ENCODE measurements at regions not wholly inside any gene's neighbourhood (a gene's known extent, or its start where the extent isn't known, plus 50 kb on each side); places are given as distances from the start of the nearest gene placed in this dataset.

DNA sequence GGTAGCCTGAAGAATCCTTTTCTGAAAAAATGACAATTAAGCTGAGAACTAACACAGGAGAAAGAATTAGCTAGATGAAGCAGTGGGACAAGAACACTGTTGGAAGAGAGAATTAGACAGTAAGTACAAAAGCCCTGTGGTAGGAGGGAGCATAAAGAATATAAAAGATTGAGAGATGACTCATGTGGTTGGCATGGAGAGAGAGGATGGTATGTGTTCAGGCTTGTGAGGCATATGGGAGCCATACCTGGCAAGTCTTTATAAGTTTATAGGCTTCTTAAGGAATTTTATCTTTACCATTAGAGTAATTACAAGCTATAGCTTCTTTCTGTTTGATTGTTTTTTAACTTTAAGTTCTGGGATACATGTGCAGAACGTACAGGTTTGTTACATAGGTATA lies 325.0 kb downstream of the ARL6IP6 start:
- DNase-seq (ENCODE audit: insufficient read length, low spot score) (no peak), FAIRE-seq (no peak)

GRCh38 chr2:153028626-153029025 lies 310.2 kb downstream of the ARL6IP6 start:
- FAIRE-seq (no peak), DNase-seq (ENCODE audit: insufficient read length, low spot score) (no peak)

DNA sequence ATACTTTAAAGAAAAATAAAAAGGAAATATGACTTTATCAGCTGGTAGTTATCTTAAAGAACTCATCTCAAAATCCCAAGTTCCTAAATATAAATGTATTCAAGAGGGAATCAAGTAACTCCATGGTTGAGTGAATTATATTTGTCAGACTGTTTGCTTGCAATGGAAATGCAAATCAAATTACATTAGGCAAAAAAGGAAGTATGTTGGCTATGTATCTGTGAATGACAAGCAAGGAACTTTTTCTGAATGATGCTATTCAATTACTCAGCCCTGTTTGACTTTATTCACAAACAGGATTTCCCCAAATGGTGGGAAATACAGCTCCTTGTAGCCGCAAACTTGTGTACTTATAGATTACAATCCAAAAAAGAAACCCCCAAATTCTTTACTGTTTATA lies 309.1 kb downstream of the ARL6IP6 start:
- DNase-seq (ENCODE audit: insufficient read length, low spot score) (no peak), FAIRE-seq (no peak)

GRCh38 chr2:153020201-153020600 lies 301.8 kb downstream of the ARL6IP6 start:
- FAIRE-seq, result no peak

DNA sequence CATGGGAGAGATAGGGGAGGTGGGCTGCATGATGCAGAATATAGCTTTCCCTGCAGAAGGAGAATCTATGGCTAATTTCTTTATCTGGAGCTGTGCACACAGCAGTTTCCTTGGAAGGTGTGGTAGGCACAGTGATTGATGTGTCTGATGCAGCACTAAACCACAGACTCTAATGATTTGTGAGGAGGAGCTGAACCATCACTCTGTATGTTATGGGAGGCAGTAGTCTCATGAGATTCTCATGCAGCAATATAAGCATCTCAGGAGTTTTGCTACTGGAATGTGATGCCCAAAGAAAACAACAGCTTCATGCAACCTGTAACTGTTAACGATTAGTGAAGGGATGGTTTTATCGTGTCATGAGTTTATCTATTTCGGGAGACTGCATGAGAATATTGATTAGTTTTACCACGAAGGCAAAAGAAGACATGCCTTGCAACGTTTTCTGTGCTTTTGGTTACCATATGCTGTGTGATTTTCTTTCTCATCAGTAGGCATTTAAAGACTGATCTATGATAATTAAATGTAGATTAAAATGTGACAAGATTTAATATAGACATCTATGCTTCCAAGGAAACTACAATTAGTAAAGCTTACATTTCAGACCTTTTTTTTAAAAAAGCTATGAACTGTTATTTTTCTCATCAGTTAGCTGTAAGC lies 286.8 kb downstream of the ARL6IP6 start:
- no peak for FAIRE-seq
- DNase-seq (ENCODE audit: insufficient read length, low spot score), result no peak

More at GRCh38 chr2:153020201-153020600, 301.8 kb downstream of the ARL6IP6 start:
- DNase-seq (ENCODE audit: insufficient read length, low spot score), result no peak

GRCh38 chr2:153004627-153005026 lies 286.2 kb downstream of the ARL6IP6 start:
- FAIRE-seq (no peak), DNase-seq (ENCODE audit: insufficient read length, low spot score) (no peak)

DNA sequence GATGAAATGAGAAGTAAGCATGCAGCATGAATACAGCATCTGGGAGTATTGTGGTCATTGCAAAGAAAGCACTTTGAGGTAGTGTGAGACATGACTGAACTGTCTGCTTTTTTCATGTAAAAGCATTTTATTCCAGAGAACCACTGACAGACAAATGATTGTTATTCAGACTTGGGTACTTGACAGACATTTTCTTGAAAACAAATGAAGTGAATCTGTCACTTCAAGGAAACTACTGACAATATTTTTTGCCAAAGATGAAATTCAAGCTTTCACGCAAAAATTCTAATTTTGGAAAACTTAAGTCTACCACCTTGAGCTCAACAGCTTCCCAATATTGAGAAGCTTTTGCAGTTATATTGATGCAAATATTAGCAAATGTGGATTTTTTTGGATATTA lies 255.7 kb downstream of the ARL6IP6 start:
- no peak for FAIRE-seq

DNA sequence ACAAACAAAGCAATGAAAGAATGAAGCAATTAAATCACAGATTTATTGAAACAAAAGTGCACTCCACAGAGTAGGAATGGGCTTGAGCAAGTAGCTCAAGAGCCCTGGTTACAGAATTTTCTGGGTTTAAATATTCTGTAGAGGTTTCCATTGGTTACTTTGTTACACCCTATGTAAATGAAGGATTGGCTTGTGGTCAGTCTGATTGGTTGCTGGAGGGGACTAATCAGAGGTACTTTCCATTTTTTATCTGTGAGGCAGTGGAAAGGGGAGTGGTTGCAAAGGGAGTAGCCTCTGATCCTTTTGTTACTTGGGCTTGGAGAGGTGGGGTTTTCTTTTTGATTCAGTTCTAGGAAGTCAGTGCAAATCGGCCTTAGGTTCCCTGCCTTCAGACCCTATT lies 253.3 kb downstream of the ARL6IP6 start:
- DNase-seq (ENCODE audit: insufficient read length, low spot score), result no peak
- no peak for FAIRE-seq

More for the DNA sequence above, 255.7 kb downstream of the ARL6IP6 start:
- no peak for DNase-seq (ENCODE audit: insufficient read length, low spot score)

- FAIRE-seq (no peak), DNase-seq (ENCODE audit: insufficient read length, low spot score) (no peak)
Observed at GRCh38 chr2:152962446-152962845, 244.0 kb downstream of the ARL6IP6 start.

DNA sequence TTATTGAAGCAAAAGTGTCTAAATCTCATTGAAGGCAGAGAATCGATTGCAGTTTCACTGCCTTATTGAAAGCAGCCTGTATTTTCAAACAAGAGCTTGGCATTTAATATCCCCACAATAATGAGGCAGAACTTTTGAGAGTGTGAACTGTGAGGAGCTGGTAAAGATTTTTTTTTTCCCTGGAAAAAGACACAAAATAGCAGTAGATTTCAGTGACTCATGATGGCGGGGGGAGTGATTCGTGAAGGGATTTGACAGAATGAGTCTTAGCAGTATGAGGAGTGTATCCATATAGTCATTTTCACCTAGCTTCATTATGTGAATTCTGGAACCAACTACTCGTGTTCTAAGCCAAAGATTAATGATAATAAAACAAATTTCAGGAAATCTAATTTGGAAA lies 242.9 kb downstream of the ARL6IP6 start:
- FAIRE-seq, result no peak
- DNase-seq (ENCODE audit: insufficient read length, low spot score), result no peak

DNA sequence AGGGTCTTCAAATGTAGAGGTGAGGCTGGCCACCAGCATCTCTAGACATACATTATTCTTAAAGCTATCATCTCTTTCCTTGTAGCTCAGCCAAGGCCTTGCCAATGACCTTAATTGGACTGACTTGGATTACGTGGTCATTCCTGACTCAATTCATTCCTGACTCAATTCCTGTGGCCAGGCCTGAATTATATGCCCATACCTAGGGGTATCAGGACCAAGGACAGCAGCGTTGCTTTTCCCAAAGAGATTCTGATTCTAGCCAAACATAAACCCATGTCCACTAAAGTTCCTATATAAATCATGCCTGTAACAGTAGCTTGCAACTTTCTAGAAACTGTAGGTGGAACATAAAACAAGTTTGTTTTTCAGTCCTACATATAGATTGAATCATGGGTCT lies 231.7 kb downstream of the ARL6IP6 start:
- FAIRE-seq (no peak), DNase-seq (ENCODE audit: insufficient read length, low spot score) (no peak)

GRCh38 chr2:152944099-152944498 lies 225.7 kb downstream of the ARL6IP6 start:
- DNase-seq (ENCODE audit: insufficient read length, low spot score), result no peak
- no peak for FAIRE-seq

DNA sequence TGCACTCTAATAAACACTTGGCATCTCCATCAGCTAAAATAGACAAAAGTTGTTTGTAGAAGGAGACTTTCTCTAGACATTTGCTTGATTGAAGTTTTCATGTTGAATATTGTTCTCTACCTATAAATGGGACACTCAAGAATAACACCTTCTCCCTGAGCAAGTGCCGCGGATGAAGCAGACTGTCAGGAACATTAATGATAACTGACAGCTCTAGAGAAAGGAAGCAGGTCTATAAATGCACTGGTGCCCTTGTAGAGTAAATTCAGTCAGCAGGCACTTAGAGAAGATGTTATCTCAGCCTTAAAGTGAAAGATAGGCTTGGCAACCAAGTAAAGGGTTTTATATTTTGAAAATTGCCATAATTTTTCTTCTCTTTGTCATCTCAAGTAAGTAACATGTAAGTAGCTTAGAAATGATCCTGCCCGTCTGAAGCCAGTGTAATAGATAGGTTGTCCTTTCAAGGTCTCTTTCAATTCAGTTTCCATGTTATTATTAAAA lies 224.6 kb downstream of the ARL6IP6 start:
- DNase-seq (ENCODE audit: insufficient read length, low spot score) (no peak), FAIRE-seq (no peak)

GRCh38 chr2:152930501-152930900 lies 212.1 kb downstream of the ARL6IP6 start:
- FAIRE-seq (no peak), DNase-seq (ENCODE audit: insufficient read length, low spot score) (no peak)

DNA sequence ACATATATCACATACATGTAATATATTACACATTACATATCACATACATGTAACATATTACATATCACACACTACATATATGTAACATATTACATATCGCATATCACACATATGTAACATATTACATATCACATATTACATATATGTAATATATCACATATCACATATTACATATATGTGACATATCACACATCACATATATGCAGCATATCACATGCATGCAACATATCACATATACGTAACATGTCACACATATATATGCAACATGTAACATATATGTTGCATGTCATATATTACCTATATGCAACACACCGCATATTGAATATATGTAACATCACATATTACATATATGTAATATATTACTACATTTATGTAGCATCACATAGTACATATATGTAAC lies 211.2 kb downstream of the ARL6IP6 start:
- FAIRE-seq (no peak), DNase-seq (ENCODE audit: insufficient read length, low spot score) (no peak)

GRCh38 chr2:152925547-152926448 lies 207.4 kb downstream of the ARL6IP6 start:
- FAIRE-seq (peak; percentile 62), DNase-seq (ENCODE audit: insufficient read length, low spot score) (peak; percentile 24)

DNA sequence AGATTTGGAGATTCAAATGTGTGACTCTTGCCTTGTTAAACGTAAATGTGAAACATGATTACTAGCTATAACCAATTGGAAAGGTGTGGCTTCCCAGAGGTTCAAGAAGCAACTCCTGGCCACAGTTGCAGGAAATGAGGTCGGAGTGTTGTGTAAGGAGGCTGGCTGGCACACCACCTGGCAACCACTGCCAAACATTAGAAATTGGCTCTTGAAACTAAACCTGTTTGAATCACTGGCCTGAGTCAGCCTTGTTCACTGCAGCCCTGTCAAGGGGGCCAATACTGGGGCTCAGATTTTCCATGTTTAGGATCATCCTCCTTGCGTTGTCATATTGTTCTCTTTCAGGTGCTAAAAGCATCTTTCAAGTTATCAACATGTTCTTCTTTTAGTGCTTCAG lies 206.3 kb downstream of the ARL6IP6 start:
- FAIRE-seq, result no peak
- DNase-seq (ENCODE audit: insufficient read length, low spot score), result no peak

GRCh38 chr2:152924219-152924618 lies 205.8 kb downstream of the ARL6IP6 start:
- FAIRE-seq (no peak), DNase-seq (ENCODE audit: insufficient read length, low spot score) (no peak)

GRCh38 chr2:152920846-152921245 lies 202.4 kb downstream of the ARL6IP6 start:
- DNase-seq (ENCODE audit: insufficient read length, low spot score) (no peak), FAIRE-seq (no peak)

DNA sequence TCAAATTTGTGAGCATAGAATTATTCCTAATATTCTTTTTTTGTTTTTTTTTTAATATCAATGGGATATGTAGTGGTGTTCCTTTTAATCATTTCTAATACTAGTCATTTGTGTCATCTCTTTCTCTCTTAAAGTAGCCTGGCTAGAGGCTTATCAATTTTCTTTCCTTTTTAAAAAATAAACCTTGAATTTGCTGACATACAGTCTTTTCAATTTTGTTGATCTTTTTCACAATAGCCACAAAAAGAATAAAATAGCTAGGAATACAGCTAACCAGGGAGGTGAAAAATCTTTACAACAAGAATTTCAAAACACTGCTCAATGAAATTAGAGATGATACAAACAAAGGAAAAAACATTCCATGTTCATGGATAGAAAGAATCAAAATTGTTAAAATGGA lies 192.6 kb downstream of the ARL6IP6 start:
- no peak for FAIRE-seq
- DNase-seq (ENCODE audit: insufficient read length, low spot score), result no peak

- DNase-seq (ENCODE audit: insufficient read length, low spot score) (no peak), FAIRE-seq (no peak)
Observed at GRCh38 chr2:152907046-152907445, 188.6 kb downstream of the ARL6IP6 start.

DNA sequence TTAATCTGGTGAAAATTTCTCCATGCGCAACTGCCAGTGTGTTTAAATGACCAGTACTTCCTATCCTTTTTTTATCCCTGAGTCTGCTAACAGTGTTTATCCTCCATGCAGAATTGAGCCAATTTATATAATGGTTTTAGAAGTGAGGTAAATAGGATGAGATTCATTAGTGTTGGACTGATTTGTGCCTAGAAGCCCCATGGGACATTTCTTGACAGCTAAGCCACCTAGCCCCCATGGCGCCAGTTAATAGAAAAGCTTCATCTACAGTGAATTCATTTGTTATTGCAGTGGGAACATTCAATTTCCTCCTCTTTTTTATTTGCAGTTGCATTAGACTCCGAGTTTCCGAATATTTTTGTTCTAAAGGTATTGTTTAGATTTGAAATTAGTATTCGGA lies 175.6 kb downstream of the ARL6IP6 start:
- FAIRE-seq (no peak), DNase-seq (ENCODE audit: insufficient read length, low spot score) (no peak)

Measured in HTR-8/SVneo (cell line).